CD4-positive, alpha-beta T cell treated with Interferon alpha-2 for 1 hour (primary cell): ENCODE measurements at regions not wholly inside any gene's neighbourhood (a gene's known extent, or its start where the extent isn't known, plus 50 kb on each side); places are given as distances from the start of the nearest gene placed in this dataset.
"Not testable (repeated sequence)": the region's sequence is repeated elsewhere in the genome, so short reads cannot be mapped to it uniquely, and the experiment has no call there.

Source experiments
- DNase-seq, 2 donors: peaks; one replicate each; pipeline ENCODE4 v3.0.0-alpha.2; 2020 to 2022

DNA sequence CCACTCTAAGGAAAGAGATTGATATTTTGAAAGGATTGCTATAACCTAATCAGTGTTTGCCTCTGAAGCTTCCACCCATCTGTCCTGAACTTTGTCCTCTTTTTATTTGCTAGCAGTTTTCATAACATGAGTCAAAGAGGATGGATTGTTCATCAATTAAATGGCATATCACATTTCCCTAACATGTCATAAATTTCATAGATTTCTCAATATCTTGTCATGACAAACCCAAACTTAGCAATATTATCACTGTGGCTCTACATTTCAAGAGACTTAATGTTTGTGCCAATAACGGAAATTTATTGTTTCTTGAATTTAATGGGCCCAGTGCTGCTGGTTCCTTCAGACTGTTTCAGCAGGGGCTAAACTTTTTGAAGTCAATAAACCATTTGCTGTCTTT, 330.3 kb downstream of the CAAP1 start:
- DNase-seq: no peak

DNA sequence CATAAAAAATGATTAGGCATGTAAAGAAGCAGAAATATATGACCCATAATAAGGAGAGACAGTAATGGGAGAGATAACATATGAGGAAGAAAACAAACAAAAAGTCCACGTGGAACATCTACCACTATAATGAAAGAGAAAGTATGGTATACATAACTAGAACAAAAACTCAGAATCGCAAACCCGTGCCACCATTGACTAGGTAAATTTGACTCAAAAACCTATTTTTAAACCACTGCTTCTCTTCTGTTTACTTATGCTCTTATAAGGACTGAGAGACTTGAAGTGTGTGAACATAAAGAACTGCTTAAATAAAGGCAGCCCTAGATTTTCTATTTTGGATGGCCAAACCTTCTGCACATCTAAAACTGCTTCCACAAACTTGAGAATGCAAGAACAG, 330.7 kb downstream of the CAAP1 start:
- no peak for DNase-seq

- no peak for DNase-seq
Measured at GRCh38 chr9:26559506-26559905, 333.1 kb downstream of the CAAP1 start.

DNA sequence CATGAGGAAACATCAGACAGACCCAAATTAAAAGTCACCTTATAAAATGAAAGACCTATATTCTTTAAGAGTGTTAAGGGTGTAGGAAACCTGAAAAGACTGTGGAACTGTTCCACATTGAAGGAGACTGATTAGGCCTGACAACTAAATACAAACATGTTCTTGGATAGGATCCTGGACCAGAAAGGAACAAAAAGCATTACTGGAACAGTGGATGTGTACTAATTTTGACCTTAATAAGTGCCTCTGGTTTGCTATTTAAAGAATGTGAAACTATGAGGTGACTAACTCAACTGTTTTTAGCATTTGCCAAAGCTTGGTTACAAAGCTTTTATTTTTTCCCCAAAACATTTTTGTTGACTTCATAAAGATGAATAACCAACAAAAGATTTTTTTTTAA, 340.6 kb downstream of the CAAP1 start:
- DNase-seq: no peak

DNA sequence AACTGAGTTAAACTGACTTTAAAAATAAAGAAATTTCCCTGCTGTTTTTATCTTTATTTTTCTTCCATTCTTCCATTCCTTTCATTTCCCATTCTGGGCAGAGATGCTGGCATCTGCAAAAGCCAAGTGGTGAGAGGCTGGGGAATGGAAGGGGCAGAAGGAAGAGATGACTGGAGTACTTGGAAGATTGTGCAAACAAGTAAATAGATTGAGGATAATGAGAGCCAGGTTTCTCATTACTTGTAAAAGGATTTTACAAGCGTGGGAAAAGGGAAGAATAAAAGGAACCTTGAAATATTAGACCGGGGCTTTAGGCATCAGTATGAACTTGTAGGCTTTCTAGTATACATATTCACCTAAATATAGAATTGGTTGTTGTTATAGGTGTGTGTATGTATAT, 341.2 kb downstream of the CAAP1 start:
- DNase-seq: no peak

- DNase-seq: no peak
Measured at GRCh38 chr9:26548781-26549290, 343.8 kb downstream of the CAAP1 start.

DNA sequence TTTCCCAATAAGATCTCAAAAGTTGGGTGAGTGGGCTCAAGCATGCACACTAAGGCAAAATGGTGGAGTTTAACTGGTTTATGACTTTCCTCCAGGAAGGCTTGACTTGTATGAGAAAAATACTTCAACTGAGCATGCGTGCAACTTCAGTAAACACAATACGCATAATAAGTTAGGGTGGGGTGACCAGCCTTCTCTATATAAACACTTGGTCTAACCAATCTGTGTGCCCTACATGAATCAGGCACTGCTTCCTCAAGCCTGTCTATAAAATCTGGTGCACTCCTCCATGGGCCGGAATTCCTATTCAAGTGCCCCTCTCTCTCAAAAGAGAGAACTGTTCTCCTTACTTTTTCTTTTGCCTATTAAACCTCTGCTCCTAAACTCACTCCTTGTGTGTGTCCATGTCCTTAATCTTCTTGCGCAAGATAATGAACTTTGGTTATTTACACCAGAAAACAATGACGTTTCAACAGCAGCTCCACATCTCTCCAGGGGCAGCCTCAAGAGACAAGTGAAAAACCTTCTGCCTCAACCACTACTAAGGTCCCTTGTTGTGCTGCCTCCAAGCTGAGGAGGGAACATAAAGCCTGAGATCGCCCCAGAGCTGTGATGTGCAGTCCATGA, 352.6 kb downstream of the CAAP1 start:
- no peak for DNase-seq

DNA sequence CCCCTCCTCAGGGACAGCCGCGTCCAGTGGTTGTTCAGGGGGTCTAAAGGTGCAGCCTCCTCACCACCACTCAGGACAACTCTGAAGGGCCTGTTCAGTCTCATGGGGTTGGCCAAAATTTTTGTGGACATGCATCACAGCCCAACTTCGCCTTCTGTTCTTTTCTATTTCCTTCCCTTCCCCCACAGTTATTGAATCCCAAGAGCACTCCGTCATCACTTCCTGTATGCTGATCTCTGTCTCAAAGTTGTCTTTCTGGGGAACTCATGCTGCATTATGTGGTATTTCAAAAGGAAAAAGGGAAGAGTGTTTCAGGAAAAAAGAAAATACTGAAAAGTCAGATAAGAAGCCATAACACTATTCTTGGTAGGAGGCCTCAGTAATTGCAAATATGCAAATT, 355.4 kb downstream of the CAAP1 start:
- DNase-seq: no peak

DNA sequence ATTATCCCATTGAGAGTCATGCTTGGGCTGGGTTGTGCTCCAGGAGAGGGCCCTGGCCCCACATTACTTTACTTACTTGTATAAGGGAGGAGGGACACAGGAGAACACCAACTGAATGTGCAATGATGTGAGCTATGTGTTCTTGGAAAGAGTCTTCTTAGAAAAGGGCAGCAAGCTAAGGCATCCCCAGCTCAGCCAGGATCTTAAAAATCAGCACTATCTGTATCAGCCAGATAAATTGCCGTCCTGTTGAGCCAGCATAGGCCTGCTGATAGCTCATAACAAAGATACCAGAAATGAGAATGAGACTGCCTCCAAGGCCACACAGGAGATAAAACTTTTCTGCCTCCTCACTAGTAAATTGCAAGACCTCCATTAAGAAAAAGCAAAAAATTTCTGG, 357.5 kb downstream of the CAAP1 start:
- no peak for DNase-seq

- no peak for DNase-seq
Measured at GRCh38 chr9:26530841-26531240, 361.8 kb downstream of the CAAP1 start.

DNA sequence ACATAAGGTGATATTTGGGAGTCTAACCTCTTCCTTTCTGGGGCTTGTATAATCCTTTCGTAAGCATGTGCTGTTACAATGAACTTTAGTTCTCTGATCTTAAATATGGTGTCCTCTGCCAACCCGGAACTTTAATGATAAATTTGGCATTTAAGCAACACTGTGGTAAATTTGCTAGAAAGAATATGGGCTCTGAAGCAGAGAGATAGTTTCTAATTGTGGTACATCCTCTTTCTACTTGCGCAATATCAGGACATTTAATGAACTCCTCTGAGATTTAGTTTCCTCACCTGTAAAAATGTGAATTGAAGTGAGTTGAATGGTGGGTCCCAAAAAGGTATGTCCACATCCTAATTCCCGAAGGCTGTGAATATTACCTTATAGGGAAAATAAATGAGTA, 364.7 kb downstream of the CAAP1 start:
- DNase-seq: no peak

GRCh38 chr9:26524267-26524666, 368.3 kb downstream of the CAAP1 start:
- DNase-seq: no peak

DNA sequence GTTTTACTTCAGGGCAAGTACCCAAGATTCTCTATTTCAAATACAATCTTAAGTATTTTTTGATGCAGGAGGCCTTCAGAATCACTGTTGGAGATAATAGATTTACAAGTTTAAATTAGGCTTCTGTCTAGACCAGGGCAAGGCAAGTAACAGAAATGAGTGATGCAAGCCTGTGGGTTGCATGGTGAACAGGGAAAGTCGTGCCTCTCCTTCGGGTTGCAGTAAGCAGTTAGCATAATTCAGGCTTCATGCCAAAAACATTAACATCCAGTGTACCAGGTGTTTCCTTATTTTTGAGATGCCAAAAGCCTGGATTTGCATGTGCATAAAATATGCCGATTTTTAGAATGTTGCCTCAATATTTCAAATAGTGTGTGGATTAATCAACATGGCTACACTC, 369.0 kb downstream of the CAAP1 start:
- no peak for DNase-seq

DNA sequence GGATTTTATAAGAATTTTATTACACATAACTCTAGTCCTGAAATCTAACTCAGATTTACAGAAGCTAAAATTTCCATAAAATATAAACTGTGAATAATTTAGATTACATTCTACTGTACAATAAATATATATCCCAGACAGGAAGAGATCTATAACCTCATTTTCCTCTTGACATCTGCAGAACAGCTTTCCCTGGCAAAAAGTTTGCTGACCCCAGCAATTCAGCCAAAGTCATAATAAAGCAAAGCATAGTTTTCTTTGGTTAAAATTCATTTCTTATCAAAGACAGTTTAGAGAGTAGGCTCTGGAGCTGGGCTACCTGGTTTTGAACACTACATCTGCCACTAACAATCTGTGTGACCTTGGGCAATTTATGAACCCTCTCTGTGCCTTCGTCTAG, 372.5 kb downstream of the CAAP1 start:
- no peak for DNase-seq

- DNase-seq: no peak
Measured at GRCh38 chr9:26516773-26517343, 375.7 kb downstream of the CAAP1 start.

GRCh38 chr9:26513730-26514129, 378.9 kb downstream of the CAAP1 start:
- no peak for DNase-seq

DNA sequence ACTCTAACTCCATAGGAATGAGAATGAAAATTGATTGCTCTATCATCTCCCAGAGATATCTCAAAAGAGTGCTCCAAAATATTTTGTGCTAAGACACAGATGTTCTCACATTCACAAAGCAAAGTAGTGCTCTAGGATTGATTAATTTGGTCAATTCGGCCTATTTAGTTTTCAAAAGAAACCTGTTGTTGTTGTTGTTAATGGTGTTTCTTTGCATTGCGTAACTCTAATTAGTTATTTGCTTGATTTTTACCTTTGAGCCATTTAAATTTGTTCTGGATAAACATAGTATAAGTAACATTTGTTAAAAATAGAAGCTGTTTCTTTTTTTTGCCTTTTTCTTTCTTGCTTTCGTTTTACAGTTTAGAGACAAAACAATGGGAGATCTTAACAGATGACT, 382.5 kb downstream of the CAAP1 start:
- no peak for DNase-seq

- DNase-seq: no peak
Measured at GRCh38 chr9:26508897-26509296, 383.7 kb downstream of the CAAP1 start.

GRCh38 chr9:26504057-26504456, 388.5 kb downstream of the CAAP1 start:
- DNase-seq: no peak

- no peak for DNase-seq
Measured at GRCh38 chr9:26502311-26502710, 390.3 kb downstream of the CAAP1 start.

DNA sequence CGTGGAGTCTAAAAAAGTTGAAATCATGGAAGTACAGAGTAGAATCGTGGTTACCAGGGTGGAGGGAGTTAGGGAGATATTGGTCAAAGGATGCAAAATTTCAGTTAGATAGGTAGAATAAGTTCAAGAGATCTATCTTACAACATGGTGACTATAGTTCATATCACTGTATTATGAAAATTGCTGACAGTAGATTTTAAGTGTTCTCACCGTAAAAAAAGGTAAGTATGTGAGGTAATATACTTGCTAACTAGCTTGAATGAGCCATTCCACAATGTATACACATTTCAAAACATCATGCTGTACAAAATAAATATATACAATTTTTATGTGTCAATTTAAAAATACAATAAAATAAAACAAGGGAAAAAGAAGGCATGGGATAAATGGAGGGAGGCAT, 392.1 kb downstream of the CAAP1 start:
- no peak for DNase-seq

- DNase-seq: not testable (repeated sequence)
Measured at GRCh38 chr9:26492608-26493521, 399.7 kb downstream of the CAAP1 start.

- DNase-seq: not testable (repeated sequence)
Measured at GRCh38 chr9:26491922-26492607, 400.5 kb downstream of the CAAP1 start.
